ENCODE measurements at regions not wholly inside any gene's neighbourhood (a gene's known extent, or its start where the extent isn't known, plus 50 kb on each side); places are given as distances from the start of the nearest gene placed in this dataset.

DNA sequence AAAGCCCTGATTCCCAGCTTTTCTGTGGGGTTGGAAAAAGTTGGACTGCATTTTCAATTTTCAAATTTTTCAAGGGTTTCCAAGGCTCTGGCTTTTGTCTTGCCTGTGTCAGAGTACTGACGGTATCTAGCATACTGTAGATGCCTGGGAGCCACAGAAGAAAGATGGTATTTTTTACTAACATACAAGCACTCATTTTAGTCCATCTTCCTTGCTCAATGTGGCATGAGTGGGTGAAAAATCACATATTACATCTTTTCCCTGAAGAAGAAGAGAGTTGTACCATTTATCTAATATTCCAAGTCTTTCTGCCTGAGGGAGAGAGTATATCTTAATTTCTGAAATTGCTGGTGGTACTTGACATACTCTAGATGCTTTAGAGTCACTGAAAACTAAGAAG is 738.6 kb upstream of the ADGRL3 start (continued):
- TF ChIP-seq, protein P1, sequence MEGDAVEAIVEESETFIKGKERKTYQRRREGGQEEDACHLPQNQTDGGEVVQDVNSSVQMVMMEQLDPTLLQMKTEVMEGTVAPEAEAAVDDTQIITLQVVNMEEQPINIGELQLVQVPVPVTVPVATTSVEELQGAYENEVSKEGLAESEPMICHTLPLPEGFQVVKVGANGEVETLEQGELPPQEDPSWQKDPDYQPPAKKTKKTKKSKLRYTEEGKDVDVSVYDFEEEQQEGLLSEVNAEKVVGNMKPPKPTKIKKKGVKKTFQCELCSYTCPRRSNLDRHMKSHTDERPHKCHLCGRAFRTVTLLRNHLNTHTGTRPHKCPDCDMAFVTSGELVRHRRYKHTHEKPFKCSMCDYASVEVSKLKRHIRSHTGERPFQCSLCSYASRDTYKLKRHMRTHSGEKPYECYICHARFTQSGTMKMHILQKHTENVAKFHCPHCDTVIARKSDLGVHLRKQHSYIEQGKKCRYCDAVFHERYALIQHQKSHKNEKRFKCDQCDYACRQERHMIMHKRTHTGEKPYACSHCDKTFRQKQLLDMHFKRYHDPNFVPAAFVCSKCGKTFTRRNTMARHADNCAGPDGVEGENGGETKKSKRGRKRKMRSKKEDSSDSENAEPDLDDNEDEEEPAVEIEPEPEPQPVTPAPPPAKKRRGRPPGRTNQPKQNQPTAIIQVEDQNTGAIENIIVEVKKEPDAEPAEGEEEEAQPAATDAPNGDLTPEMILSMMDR (conservative IDR thresholded peaks at IDR 0.05; ENCODE audit: low read depth in 2 of 2) = no peak

DNA sequence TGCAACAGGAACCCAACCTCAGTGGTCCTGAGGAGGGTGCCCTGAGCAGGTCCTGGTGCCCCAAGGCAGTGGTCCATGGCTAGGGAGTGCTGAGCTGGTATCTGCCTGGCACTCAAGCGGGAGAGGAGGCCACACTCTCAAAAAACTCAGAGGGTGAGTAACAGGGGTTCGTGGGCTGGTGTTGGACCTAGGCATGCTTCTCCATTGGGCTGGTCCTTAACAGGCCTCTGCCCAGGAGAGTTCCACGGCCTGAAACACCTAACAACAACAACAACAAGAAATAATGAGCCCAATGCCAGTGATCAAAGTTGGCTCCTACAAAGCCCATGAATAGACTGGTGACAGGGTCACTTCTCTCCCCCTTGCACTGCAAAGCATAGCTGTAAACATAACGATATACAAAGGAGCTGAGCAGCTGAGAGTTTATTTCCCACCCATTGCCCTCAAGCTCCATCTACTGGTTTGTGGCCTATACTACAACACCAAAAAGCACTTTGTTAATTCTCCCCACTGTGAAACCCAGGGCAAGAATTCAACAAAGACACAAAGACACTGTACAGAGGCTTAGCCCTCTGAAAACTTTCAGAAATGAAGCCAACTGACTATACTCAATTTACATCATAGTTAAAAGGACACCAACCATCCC is 736.1 kb upstream of the ADGRL3 start:
- no peak overlapping the region for H3K27ac ChIP-seq (ENCODE audit: low read depth)
- H3K36me3 Mint-ChIP-seq (ENCODE audit: low read depth) = peaks cover 2% of the 10 kb centered on the region; the same call in 1 of the 3 replicates
- H3K4me1 ChIP-seq (ENCODE audit: insufficient read depth) = no peaks in the 10 kb centered on the region
- H3K4me1 Mint-ChIP-seq = no peaks in the 10 kb centered on the region
- no peak overlapping the region for H3K4me3 ChIP-seq
- no peaks in the 10 kb centered on the region for H3K9me2 ChIP-seq (ENCODE audit: insufficient read depth)
- H3K79me2 ChIP-seq (replicated peaks; ENCODE audit: insufficient read depth) = no peaks in the 10 kb centered on the region
- H3K36me3 ChIP-seq (ENCODE audit: insufficient read depth) = no peaks in the 10 kb centered on the region
- H3K4me2 ChIP-seq = no peak overlapping the region
- no peaks in the 10 kb centered on the region for H3K27me3 Mint-ChIP-seq (ENCODE audit: insufficient read depth, low read depth, poor library complexity)
- no peaks in the 10 kb centered on the region for H4K20me1 ChIP-seq (replicated peaks; ENCODE audit: insufficient read depth)
- no peaks in the 10 kb centered on the region for H3K27me3 ChIP-seq (ENCODE audit: insufficient read depth)
- DNase-seq (ENCODE audit: low spot score) (peak; percentile 61), ATAC-seq (peak; percentile 81)
- peak overlapping the region; percentile 83 for H2AFZ ChIP-seq
- no peak overlapping the region for H3K4me3 Mint-ChIP-seq
- H3K9me3 Mint-ChIP-seq = peaks cover 10% of the 10 kb centered on the region; the same call in 2 of the 3 replicates
- H3F3A ChIP-seq (replicated peaks; ENCODE audit: low read depth) = no peaks in the 10 kb centered on the region
- H3K27ac Mint-ChIP-seq = no peak overlapping the region
- TF ChIP-seq, protein P2, sequence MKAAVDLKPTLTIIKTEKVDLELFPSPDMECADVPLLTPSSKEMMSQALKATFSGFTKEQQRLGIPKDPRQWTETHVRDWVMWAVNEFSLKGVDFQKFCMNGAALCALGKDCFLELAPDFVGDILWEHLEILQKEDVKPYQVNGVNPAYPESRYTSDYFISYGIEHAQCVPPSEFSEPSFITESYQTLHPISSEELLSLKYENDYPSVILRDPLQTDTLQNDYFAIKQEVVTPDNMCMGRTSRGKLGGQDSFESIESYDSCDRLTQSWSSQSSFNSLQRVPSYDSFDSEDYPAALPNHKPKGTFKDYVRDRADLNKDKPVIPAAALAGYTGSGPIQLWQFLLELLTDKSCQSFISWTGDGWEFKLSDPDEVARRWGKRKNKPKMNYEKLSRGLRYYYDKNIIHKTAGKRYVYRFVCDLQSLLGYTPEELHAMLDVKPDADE (IDR thresholded peaks at IDR 0.05) = no peak
- TF ChIP-seq, protein P1 (conservative IDR thresholded peaks at IDR 0.05; ENCODE audit: low read depth in 2 of 2) = peak; percentile 59 to 60

- no peaks in the 10 kb centered on the region for H3K79me2 ChIP-seq (replicated peaks; ENCODE audit: insufficient read depth)
- H3K4me1 ChIP-seq (ENCODE audit: insufficient read depth) = peaks cover 28% of the 10 kb centered on the region
- Mint-ChIP-seq H3K36me3 (ENCODE audit: low read depth) (no peaks in the 10 kb centered on the region), H3K9me3 (no peaks in the 10 kb centered on the region; the same call in 2 of the 3 replicates), H3K4me1 (peaks cover 27% of the 10 kb centered on the region), H3K27ac (no peak overlapping the region), H3K27me3 (ENCODE audit: insufficient read depth, low read depth, poor library complexity) (no peaks in the 10 kb centered on the region), H3K4me3 (no peak overlapping the region)
- no peaks in the 10 kb centered on the region for H3K36me3 ChIP-seq (ENCODE audit: insufficient read depth)
- no peak overlapping the region for H3K4me3 ChIP-seq
- no peak overlapping the region for H3K27ac ChIP-seq (ENCODE audit: low read depth)
- H2AFZ ChIP-seq = peak overlapping the region; percentile 49; the same call in 1 of the 2 replicates
- H4K20me1 ChIP-seq (replicated peaks; ENCODE audit: insufficient read depth) = no peaks in the 10 kb centered on the region
- ATAC-seq (no peak), DNase-seq (ENCODE audit: low spot score) (no peak)
- H3K4me2 ChIP-seq = no peak overlapping the region
- H3K9me2 ChIP-seq (ENCODE audit: insufficient read depth) = 0 out of 2 replicates have a peak, but pooled peaks cover 3% of the 10 kb centered on the region
- no peaks in the 10 kb centered on the region for H3K27me3 ChIP-seq (ENCODE audit: insufficient read depth)
- H3F3A ChIP-seq (replicated peaks; ENCODE audit: low read depth) = no peaks in the 10 kb centered on the region
- TF ChIP-seq ZNF114 (CRISPR knock-in tag; IDR thresholded peaks at IDR 0.05) = no peak
- TF ChIP-seq, protein P3, sequence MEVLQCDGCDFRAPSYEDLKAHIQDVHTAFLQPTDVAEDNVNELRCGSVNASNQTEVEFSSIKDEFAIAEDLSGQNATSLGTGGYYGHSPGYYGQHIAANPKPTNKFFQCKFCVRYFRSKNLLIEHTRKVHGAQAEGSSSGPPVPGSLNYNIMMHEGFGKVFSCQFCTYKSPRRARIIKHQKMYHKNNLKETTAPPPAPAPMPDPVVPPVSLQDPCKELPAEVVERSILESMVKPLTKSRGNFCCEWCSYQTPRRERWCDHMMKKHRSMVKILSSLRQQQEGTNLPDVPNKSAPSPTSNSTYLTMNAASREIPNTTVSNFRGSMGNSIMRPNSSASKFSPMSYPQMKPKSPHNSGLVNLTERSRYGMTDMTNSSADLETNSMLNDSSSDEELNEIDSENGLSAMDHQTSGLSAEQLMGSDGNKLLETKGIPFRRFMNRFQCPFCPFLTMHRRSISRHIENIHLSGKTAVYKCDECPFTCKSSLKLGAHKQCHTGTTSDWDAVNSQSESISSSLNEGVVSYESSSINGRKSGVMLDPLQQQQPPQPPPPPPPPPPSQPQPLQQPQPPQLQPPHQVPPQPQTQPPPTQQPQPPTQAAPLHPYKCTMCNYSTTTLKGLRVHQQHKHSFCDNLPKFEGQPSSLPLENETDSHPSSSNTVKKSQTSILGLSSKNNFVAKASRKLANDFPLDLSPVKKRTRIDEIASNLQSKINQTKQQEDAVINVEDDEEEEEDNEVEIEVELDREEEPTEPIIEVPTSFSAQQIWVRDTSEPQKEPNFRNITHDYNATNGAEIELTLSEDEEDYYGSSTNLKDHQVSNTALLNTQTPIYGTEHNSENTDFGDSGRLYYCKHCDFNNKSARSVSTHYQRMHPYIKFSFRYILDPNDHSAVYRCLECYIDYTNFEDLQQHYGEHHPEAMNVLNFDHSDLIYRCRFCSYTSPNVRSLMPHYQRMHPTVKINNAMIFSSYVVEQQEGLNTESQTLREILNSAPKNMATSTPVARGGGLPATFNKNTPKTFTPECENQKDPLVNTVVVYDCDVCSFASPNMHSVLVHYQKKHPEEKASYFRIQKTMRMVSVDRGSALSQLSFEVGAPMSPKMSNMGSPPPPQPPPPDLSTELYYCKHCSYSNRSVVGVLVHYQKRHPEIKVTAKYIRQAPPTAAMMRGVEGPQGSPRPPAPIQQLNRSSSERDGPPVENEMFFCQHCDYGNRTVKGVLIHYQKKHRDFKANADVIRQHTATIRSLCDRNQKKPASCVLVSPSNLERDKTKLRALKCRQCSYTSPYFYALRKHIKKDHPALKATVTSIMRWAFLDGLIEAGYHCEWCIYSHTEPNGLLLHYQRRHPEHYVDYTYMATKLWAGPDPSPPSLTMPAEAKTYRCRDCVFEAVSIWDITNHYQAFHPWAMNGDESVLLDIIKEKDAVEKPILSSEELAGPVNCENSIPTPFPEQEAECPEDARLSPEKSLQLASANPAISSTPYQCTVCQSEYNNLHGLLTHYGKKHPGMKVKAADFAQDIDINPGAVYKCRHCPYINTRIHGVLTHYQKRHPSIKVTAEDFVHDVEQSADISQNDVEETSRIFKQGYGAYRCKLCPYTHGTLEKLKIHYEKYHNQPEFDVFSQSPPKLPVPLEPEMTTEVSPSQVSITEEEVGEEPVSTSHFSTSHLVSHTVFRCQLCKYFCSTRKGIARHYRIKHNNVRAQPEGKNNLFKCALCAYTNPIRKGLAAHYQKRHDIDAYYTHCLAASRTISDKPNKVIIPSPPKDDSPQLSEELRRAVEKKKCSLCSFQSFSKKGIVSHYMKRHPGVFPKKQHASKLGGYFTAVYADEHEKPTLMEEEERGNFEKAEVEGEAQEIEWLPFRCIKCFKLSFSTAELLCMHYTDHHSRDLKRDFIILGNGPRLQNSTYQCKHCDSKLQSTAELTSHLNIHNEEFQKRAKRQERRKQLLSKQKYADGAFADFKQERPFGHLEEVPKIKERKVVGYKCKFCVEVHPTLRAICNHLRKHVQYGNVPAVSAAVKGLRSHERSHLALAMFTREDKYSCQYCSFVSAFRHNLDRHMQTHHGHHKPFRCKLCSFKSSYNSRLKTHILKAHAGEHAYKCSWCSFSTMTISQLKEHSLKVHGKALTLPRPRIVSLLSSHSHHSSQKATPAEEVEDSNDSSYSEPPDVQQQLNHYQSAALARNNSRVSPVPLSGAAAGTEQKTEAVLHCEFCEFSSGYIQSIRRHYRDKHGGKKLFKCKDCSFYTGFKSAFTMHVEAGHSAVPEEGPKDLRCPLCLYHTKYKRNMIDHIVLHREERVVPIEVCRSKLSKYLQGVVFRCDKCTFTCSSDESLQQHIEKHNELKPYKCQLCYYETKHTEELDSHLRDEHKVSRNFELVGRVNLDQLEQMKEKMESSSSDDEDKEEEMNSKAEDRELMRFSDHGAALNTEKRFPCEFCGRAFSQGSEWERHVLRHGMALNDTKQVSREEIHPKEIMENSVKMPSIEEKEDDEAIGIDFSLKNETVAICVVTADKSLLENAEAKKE (CRISPR knock-in tag; IDR thresholded peaks at IDR 0.05) = no peak
- TF ChIP-seq JUNB (IDR thresholded peaks at IDR 0.05; ENCODE audit: unreplicated experiment) = no peak
- TF ChIP-seq, protein P2 (IDR thresholded peaks at IDR 0.05) = no peak
Observed at GRCh38 chr4:60482921-60483351, 717.2 kb upstream of the ADGRL3 start.
